ENCODE measurements at regions not wholly inside any gene's neighbourhood (a gene's known extent, or its start where the extent isn't known, plus 50 kb on each side); places are given as distances from the start of the nearest gene placed in this dataset.
"Not testable (repeated sequence)": the region's sequence is repeated elsewhere in the genome, so short reads cannot be mapped to it uniquely, and the experiment has no call there.

- WGBS, 3 donors: 17 to 31% (median 24%) methylated on average over 5 of the region's 5 CpGs
- no peak for TF ChIP-seq CTCF (IDR thresholded peaks at IDR 0.05)
- intact Hi-C loops (cut with DNase I): no loop called here
- ATAC-seq (no peak), DNase-seq (no peak)
- Histone ChIP-seq H3K27me3 (ENCODE audit: insufficient read depth in 3 of 3, low read length in 2 of 3) (no peaks in the 10 kb centered on the region), H3K4me3 (no peak overlapping the region), H3K4me1 (no peaks in the 10 kb centered on the region), H3K27ac (no peak overlapping the region), H3K9me3 (no peaks in the 10 kb centered on the region), H3K36me3 (ENCODE audit: insufficient read depth in 1 of 2, low read depth in 1 of 2) (no peaks in the 10 kb centered on the region)
Observed at GRCh38 chr9:1554081-1555035, 460.8 kb upstream of the SMARCA2 start.

- WGBS, 3 donors: 94 to 95% (median 95%) methylated on average over 10 of the region's 10 CpGs
- H3K4me1 ChIP-seq; H3K9me3 ChIP-seq; H3K4me3 ChIP-seq; intact Hi-C loops (cut with DNase I); H3K27ac ChIP-seq; H3K27me3 ChIP-seq (ENCODE audit: insufficient read depth in 3 of 3, low read length in 2 of 3); H3K36me3 ChIP-seq (ENCODE audit: insufficient read depth in 1 of 2, low read depth in 1 of 2); ATAC-seq: not testable (repeated sequence)
- DNase-seq: peak in 1 of 2 donors; percentile 39
Observed at GRCh38 chr9:1558666-1559065, 456.5 kb upstream of the SMARCA2 start.

- no peak overlapping the region for H3K4me3 ChIP-seq
- no peak for TF ChIP-seq CTCF (IDR thresholded peaks at IDR 0.05)
- intact Hi-C loops (cut with DNase I): no loop called here
- WGBS, 3 donors: 81 to 96% (median 92%) methylated on average over 1 of the region's 1 CpG
- no peaks in the 10 kb centered on the region for H3K36me3 ChIP-seq (ENCODE audit: insufficient read depth in 1 of 2, low read depth in 1 of 2)
- no peak for DNase-seq
- H3K27ac ChIP-seq: no peak overlapping the region
- no peaks in the 10 kb centered on the region for H3K4me1 ChIP-seq
- no peaks in the 10 kb centered on the region for H3K9me3 ChIP-seq
- H3K27me3 ChIP-seq (ENCODE audit: insufficient read depth in 3 of 3, low read length in 2 of 3): peaks cover 0 to 2% (median 0%) of the 10 kb centered on the region in 3 donors
- no peak for ATAC-seq
Observed at GRCh38 chr9:1575939-1576338, 439.2 kb upstream of the SMARCA2 start.

GRCh38 chr9:1580215-1580614 lies 434.9 kb upstream of the SMARCA2 start:
- no peaks in the 10 kb centered on the region for H3K4me1 ChIP-seq
- H3K36me3 ChIP-seq (ENCODE audit: insufficient read depth in 1 of 2, low read depth in 1 of 2): no peaks in the 10 kb centered on the region
- no peak for TF ChIP-seq CTCF (IDR thresholded peaks at IDR 0.05)
- intact Hi-C loops (cut with DNase I): no loop called here
- H3K27ac ChIP-seq: no peak overlapping the region
- DNase-seq (no peak), ATAC-seq (no peak)
- H3K27me3 ChIP-seq (ENCODE audit: insufficient read depth in 3 of 3, low read length in 2 of 3): peaks cover 0 to 2% (median 0%) of the 10 kb centered on the region in 3 donors
- no peaks in the 10 kb centered on the region for H3K9me3 ChIP-seq
- H3K4me3 ChIP-seq: no peak overlapping the region

GRCh38 chr9:1581926-1582325 lies 433.2 kb upstream of the SMARCA2 start:
- no peaks in the 10 kb centered on the region for H3K27me3 ChIP-seq (ENCODE audit: insufficient read depth in 3 of 3, low read length in 2 of 3)
- intact Hi-C loops (cut with DNase I): no loop called here
- ATAC-seq (no peak), DNase-seq (no peak)
- TF ChIP-seq CTCF (IDR thresholded peaks at IDR 0.05): no peak
- no peaks in the 10 kb centered on the region for H3K9me3 ChIP-seq
- H3K36me3 ChIP-seq (ENCODE audit: insufficient read depth in 1 of 2, low read depth in 1 of 2): no peaks in the 10 kb centered on the region
- H3K4me1 ChIP-seq: no peaks in the 10 kb centered on the region
- no peak overlapping the region for H3K27ac ChIP-seq
- H3K4me3 ChIP-seq: no peak overlapping the region
